ENCODE measurements at regions not wholly inside any gene's neighbourhood (a gene's known extent, or its start where the extent isn't known, plus 50 kb on each side); places are given as distances from the start of the nearest gene placed in this dataset.

DNA sequence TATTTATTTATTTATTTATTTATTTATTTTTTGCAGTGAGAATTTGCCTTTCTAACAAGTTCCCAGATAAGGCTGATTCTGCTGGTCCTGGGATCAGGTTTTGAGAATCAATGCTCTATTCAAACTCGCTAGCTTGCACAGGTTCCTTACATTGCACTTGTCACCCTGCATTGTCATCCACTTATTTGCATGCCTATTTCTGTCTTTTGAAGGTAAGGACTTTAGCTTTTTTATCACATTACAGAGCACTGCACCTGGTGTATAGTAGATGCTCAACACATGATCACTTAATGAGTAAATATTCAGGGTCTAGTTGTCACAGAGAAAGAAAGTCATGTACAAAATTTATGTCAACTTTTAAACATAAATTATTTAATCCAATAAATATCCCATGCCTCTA lies 219.7 kb upstream of the BTG1 start:
- no peak overlapping the region for H3K4me3 ChIP-seq (ENCODE audit: low read depth, low read length)
- no peaks in the 10 kb centered on the region for H3K36me3 ChIP-seq
- peaks cover 15% of the 10 kb centered on the region for H3K4me1 ChIP-seq
- H3K9me3 ChIP-seq: no peaks in the 10 kb centered on the region
- TF ChIP-seq, protein P1, sequence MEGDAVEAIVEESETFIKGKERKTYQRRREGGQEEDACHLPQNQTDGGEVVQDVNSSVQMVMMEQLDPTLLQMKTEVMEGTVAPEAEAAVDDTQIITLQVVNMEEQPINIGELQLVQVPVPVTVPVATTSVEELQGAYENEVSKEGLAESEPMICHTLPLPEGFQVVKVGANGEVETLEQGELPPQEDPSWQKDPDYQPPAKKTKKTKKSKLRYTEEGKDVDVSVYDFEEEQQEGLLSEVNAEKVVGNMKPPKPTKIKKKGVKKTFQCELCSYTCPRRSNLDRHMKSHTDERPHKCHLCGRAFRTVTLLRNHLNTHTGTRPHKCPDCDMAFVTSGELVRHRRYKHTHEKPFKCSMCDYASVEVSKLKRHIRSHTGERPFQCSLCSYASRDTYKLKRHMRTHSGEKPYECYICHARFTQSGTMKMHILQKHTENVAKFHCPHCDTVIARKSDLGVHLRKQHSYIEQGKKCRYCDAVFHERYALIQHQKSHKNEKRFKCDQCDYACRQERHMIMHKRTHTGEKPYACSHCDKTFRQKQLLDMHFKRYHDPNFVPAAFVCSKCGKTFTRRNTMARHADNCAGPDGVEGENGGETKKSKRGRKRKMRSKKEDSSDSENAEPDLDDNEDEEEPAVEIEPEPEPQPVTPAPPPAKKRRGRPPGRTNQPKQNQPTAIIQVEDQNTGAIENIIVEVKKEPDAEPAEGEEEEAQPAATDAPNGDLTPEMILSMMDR (IDR thresholded peaks at IDR 0.05; ENCODE audit: low read depth, low read length): no peak
- no peaks in the 10 kb centered on the region for H3K27me3 ChIP-seq
- no peak for DNase-seq

DNA sequence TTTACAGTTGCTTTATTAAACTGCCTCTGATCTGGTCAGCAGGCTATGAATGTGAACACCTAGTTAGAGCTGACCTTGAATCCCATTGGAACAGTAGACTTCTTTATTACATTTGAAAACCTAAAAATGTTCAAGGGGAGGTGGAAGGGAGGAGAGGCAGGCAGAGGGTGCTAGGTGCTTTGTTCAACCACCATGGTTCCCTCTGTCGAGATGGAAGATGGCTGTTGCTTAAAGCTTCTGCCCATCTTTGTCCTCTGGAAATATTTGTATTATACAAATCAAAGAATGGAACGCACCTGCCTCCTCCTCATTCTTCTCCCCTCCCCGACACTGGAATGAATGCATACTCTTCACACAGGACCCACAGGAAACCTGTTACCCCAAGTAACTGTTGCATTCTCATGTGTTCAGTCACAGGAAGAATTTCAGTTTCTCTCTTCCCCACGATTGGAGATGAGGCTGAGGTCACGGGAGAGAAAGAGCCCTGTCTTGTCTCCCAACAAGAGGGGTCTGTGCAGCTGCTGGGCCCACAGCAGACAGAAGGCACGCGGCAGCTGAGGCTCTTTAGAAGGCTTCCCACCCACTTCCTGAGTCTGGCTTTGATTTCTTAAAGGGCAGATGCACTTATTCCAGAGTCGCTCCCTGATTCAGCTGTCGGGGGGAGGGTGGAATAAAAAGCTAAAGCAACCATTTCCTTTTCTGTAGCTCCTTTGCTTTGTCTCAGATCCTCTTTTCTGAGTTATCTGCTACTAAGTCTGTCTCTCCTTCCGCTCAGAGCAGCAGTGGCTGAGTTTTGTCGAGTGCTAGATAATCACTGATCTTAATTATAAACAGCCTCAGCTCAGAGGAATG lies 217.9 kb upstream of the BTG1 start:
- Histone ChIP-seq H3K4me3 (ENCODE audit: low read depth, low read length) (no peak overlapping the region), H3K27me3 (no peaks in the 10 kb centered on the region), H3K36me3 (no peaks in the 10 kb centered on the region), H3K4me1 (peaks cover 15% of the 10 kb centered on the region), H3K9me3 (no peaks in the 10 kb centered on the region)
- TF ChIP-seq, protein P1 (IDR thresholded peaks at IDR 0.05; ENCODE audit: low read depth, low read length): no peak
- peak; percentile 54 for DNase-seq

DNA sequence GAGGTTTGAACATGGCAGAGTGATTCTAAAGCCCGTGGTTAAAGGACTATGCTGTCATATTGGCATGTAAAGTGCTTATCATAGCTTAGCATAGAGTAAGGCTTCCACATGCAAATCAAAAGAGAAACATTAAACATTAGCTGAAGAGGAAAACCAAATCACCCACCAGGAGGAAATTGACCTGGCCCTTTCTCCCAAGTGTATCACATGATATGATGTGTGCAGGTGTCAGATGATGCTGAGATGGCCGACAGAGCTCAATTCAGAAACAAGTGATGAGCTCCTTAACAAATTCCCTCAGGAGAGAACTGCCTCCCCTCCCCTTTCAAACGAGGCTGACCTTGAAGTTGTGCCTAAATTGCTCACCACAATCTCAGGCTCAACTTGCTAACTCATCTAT lies 217.1 kb upstream of the BTG1 start:
- H3K27me3 ChIP-seq: no peaks in the 10 kb centered on the region
- no peaks in the 10 kb centered on the region for H3K36me3 ChIP-seq
- TF ChIP-seq, protein P1 (IDR thresholded peaks at IDR 0.05; ENCODE audit: low read depth, low read length): no peak
- H3K4me1 ChIP-seq: peaks cover 15% of the 10 kb centered on the region
- H3K9me3 ChIP-seq: no peaks in the 10 kb centered on the region
- no peak overlapping the region for H3K4me3 ChIP-seq (ENCODE audit: low read depth, low read length)
- no peak for DNase-seq

DNA sequence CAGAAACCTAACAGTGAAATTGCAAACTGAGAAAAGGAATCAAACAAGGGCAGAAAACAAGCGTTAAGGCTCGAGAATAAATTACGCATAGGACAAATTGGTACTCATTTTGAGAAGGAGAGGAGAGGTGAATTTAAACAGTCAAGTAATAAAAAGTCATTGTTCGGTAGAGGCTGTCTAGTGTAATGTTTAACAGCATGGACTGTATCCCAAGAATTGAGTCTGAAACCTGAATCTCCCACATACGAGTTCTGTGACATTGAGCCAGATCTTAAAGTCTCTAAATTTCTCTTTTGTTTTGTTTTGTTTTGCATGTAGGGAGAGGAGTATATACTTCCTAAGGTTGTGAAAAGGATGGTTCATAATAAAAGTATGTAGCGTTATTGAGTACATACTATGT lies 216.5 kb upstream of the BTG1 start:
- DNase-seq: no peak
- Histone ChIP-seq H3K27me3 (no peaks in the 10 kb centered on the region), H3K9me3 (no peaks in the 10 kb centered on the region), H3K36me3 (no peaks in the 10 kb centered on the region), H3K4me1 (peaks cover 15% of the 10 kb centered on the region), H3K4me3 (ENCODE audit: low read depth, low read length) (no peak overlapping the region)
- TF ChIP-seq, protein P1 (IDR thresholded peaks at IDR 0.05; ENCODE audit: low read depth, low read length): no peak

DNA sequence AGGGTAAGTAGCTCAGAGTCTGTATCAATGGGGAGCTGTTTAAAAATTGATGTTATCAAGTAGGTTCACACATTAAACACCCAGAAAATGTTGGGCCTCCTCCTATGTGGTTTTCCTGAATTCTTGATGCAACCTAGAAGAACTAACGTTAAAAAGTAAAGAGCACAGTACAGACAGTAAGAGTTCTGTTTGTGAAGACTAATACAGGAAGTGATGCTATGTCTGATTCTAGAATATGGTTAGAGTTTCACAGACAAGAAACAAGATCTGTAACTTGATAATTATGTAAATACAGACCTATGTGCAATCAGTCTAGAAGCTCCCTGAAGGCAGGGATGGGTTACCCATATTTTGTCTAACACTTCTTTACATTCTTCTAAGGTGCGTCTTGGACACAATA lies 214.9 kb upstream of the BTG1 start:
- Histone ChIP-seq H3K27me3 (no peaks in the 10 kb centered on the region), H3K4me1 (peaks cover 15% of the 10 kb centered on the region), H3K4me3 (ENCODE audit: low read depth, low read length) (no peak overlapping the region), H3K9me3 (no peaks in the 10 kb centered on the region), H3K36me3 (no peaks in the 10 kb centered on the region)
- TF ChIP-seq, protein P1 (IDR thresholded peaks at IDR 0.05; ENCODE audit: low read depth, low read length): no peak
- DNase-seq: no peak

DNA sequence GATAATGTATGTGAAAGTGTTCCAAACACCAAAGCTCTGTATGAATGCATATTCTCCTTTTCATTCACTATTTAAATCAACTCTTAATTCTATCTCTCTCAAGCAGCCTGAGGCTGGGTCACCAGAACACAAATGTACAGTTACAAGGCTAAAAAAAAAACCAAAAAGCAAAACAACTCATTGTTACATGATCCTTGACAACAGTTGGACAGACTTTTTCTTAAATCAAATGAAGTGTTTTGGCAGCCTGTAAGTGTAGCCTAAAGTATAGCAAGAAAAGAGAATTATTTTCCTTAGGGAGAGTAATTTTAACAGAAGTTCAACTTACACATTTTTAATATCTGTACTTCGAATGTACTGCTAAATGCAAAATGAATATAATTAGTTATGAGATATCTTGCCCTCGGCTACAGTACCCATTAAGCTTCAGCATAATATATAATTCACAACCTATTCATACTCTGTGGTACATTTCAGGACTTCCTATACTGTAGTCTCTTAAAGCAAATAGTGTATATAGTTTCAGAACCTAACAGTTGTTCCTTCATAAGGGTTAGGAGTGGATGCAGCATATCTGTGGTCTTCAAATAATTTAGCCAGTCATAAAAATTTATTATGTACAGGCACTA lies 214.0 kb upstream of the BTG1 start:
- peaks cover 15% of the 10 kb centered on the region for H3K4me1 ChIP-seq
- TF ChIP-seq, protein P1 (IDR thresholded peaks at IDR 0.05; ENCODE audit: low read depth, low read length): no peak

More for the DNA sequence above, 214.0 kb upstream of the BTG1 start:
- no peaks in the 10 kb centered on the region for H3K9me3 ChIP-seq
- no peaks in the 10 kb centered on the region for H3K36me3 ChIP-seq
- no peaks in the 10 kb centered on the region for H3K27me3 ChIP-seq
- no peak for DNase-seq
- no peak overlapping the region for H3K4me3 ChIP-seq (ENCODE audit: low read depth, low read length)

All from BE2C (cell line).